AG04450 (cell line): ENCODE measurements at regions not wholly inside any gene's neighbourhood (a gene's known extent, or its start where the extent isn't known, plus 50 kb on each side); places are given as distances from the start of the nearest gene placed in this dataset.

Experiments
- CTCF ChIA-PET: fragments of 300-600, 350-600 bp; formaldehyde crosslinking; extraction: SDS; loops from one replicate; lab custom pipeline; 2022; ENCODE audit warnings: antibody characterized with exemption, inconsistent platforms; lab: Charles Lee
- POLR2A ChIA-PET: fragments of 350-600 bp; formaldehyde crosslinking; extraction: SDS; loops from one replicate; lab custom pipeline; 2021; ENCODE audit warnings: antibody characterized with exemption, inconsistent platforms; lab: Yijun Ruan, JAX
- DNase-seq: peaks from one replicate; pipeline ENCODE4 v3.0.0-alpha.2; 2011; ENCODE audit warnings: low read depth, low spot score
- H3K27ac ChIP-seq: one replicate; pipeline ENCODE4 v1.5.1; 2012; ENCODE audit warnings: low read depth, low read length, control low read depth
- H3K27me3 ChIP-seq: one replicate; pipeline ENCODE4 v1.6.0; 2012; ENCODE audit warnings: low read length; ENCODE audit not compliant: control insufficient read depth, insufficient read depth
- H3K4me3 ChIP-seq: 2 replicates; pipeline ENCODE4 v1.5.1; 2011; ENCODE audit warnings: mild to moderate bottlenecking, low read depth, low read length, control low read depth
- H3K9me3 ChIP-seq: 2 replicates; pipeline ENCODE4 v1.5.1; 2012; ENCODE audit warnings: low read length; ENCODE audit not compliant: control insufficient read depth, insufficient read depth
- TF ChIP-seq, protein P1 (sequence below): IDR thresholded peaks from 2 replicates; pipeline ENCODE4 v1.5.1; 2011; ENCODE audit warnings: low read depth, low read length, control low read depth, inconsistent platforms

GRCh38 chr9:7509576-7510145 lies 289.9 kb downstream of the DMAC1 start:
- ChIA-PET CTCF (interaction anchor here (0.9 to 1.2 kb wide), 2 partner anchors 23 to 457 kb away, joined by 4 read pairs; no protein-coding TSS in a partner anchor), POLR2A (no interaction called here)
- no peaks in the 10 kb centered on the region for H3K9me3 ChIP-seq
- no peak overlapping the region for H3K27ac ChIP-seq
- H3K4me3 ChIP-seq, result no peak overlapping the region
- peaks cover 2% of the 10 kb centered on the region for H3K27me3 ChIP-seq
- peak; percentile 29 for DNase-seq
- TF ChIP-seq, protein P1, sequence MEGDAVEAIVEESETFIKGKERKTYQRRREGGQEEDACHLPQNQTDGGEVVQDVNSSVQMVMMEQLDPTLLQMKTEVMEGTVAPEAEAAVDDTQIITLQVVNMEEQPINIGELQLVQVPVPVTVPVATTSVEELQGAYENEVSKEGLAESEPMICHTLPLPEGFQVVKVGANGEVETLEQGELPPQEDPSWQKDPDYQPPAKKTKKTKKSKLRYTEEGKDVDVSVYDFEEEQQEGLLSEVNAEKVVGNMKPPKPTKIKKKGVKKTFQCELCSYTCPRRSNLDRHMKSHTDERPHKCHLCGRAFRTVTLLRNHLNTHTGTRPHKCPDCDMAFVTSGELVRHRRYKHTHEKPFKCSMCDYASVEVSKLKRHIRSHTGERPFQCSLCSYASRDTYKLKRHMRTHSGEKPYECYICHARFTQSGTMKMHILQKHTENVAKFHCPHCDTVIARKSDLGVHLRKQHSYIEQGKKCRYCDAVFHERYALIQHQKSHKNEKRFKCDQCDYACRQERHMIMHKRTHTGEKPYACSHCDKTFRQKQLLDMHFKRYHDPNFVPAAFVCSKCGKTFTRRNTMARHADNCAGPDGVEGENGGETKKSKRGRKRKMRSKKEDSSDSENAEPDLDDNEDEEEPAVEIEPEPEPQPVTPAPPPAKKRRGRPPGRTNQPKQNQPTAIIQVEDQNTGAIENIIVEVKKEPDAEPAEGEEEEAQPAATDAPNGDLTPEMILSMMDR, result no peak

DNA sequence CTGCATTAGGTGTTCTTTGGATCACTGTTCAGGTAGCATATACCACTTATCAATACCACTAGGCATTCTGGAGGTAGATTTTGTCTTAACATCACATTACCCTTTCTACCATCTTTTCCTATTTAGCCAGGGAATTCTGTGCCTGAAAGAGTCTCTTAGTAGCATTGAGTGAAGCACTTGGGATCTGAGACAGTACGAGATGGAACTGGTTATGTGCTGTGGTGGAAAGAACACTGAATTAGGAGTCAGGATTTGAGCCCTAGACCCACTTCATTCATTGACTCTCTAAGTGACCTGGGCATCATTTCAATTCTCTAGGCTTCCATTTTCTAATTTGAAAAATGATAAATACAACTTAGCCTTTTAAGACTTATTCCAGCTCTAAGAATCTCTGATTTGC lies 291.1 kb downstream of the DMAC1 start:
- no peak overlapping the region for H3K4me3 ChIP-seq

DNA sequence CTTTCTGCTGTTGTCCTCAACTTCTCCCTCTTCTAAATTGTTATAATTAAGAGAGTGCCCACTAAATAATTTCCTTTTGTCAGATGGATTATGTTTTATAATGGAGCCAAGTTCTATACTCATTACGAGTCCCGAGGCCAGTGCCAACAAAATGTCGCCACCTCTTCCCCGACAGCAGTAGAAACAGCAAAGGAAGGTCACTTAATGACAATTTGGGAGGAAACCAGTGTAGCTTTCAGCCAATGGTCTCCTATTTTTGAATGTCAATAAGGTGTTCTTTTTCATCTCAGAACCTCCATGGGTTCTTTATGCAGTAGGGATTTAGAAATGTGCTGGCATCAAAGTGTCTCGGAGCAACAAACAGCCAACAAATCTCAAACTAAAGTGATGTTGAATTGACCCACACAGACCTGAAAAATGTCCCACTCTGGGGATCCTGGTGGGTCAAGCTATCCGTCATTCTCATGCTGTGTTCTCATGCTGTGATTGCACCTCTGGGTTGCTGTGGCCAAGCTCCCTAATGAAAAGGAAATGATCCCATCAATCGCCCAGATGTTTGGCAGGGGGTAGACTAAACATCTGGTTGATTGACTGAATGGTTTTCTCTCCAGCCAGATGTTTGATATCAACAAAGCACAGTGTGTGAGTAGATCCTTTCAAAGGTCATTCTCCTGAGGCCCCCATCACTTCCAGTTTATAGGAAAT lies 291.9 kb downstream of the DMAC1 start:
- H3K4me3 ChIP-seq, result no peak overlapping the region
- ChIA-PET CTCF (no interaction called here), POLR2A (no interaction called here)
- no peak for DNase-seq
- no peaks in the 10 kb centered on the region for H3K9me3 ChIP-seq
- TF ChIP-seq, protein P1, result no peak
- peaks cover 2% of the 10 kb centered on the region for H3K27me3 ChIP-seq
- no peak overlapping the region for H3K27ac ChIP-seq

More for the DNA sequence above, 291.1 kb downstream of the DMAC1 start:
- CTCF ChIA-PET, result no interaction called here
- POLR2A ChIA-PET, result no interaction called here
- DNase-seq, result no peak
- TF ChIP-seq, protein P1, result no peak
- H3K27me3 ChIP-seq, result peaks cover 2% of the 10 kb centered on the region
- no peak overlapping the region for H3K27ac ChIP-seq
- no peaks in the 10 kb centered on the region for H3K9me3 ChIP-seq

- TF ChIP-seq, protein P1, result no peak
- no peak overlapping the region for H3K4me3 ChIP-seq
- H3K9me3 ChIP-seq, result no peaks in the 10 kb centered on the region
- H3K27me3 ChIP-seq, result peaks cover 2% of the 10 kb centered on the region
- ChIA-PET POLR2A (no interaction called here), CTCF (no interaction called here)
- H3K27ac ChIP-seq, result no peak overlapping the region
- DNase-seq, result no peak
Observed at GRCh38 chr9:7507026-7507425, 292.6 kb downstream of the DMAC1 start.

GRCh38 chr9:7500521-7500920 lies 299.1 kb downstream of the DMAC1 start:
- Histone ChIP-seq H3K27ac (no peak overlapping the region), H3K27me3 (no peaks in the 10 kb centered on the region), H3K4me3 (no peak overlapping the region), H3K9me3 (no peaks in the 10 kb centered on the region)
- no peak for DNase-seq
- TF ChIP-seq, protein P1, result no peak
- ChIA-PET CTCF (interaction anchor here (1.3 kb wide), 1 partner anchor 70 kb away, joined by 3 read pairs; no protein-coding TSS in a partner anchor), POLR2A (no interaction called here)
